AG09309 (cell line): ENCODE measurements at regions not wholly inside any gene's neighbourhood (a gene's known extent, or its start where the extent isn't known, plus 50 kb on each side); places are given as distances from the start of the nearest gene placed in this dataset.

Experiments used
- DNase-seq: peaks from one replicate; pipeline ENCODE4 v3.0.0-alpha.2; 2010; ENCODE audit warnings: low read depth
- H3K4me3 ChIP-seq: 2 replicates; pipeline ENCODE4 v1.5.1; 2011; ENCODE audit warnings: mild to moderate bottlenecking, low read depth, low read length, moderate library complexity; ENCODE audit not compliant: control insufficient read depth
- TF ChIP-seq, protein P1 (sequence below): IDR thresholded peaks from 2 replicates; pipeline ENCODE4 v1.5.1; 2011; ENCODE audit warnings: mild to moderate bottlenecking, low read depth, low read length, inconsistent platforms; ENCODE audit not compliant: insufficient read depth, control insufficient read depth; ENCODE audit errors: missing control alignments

DNA sequence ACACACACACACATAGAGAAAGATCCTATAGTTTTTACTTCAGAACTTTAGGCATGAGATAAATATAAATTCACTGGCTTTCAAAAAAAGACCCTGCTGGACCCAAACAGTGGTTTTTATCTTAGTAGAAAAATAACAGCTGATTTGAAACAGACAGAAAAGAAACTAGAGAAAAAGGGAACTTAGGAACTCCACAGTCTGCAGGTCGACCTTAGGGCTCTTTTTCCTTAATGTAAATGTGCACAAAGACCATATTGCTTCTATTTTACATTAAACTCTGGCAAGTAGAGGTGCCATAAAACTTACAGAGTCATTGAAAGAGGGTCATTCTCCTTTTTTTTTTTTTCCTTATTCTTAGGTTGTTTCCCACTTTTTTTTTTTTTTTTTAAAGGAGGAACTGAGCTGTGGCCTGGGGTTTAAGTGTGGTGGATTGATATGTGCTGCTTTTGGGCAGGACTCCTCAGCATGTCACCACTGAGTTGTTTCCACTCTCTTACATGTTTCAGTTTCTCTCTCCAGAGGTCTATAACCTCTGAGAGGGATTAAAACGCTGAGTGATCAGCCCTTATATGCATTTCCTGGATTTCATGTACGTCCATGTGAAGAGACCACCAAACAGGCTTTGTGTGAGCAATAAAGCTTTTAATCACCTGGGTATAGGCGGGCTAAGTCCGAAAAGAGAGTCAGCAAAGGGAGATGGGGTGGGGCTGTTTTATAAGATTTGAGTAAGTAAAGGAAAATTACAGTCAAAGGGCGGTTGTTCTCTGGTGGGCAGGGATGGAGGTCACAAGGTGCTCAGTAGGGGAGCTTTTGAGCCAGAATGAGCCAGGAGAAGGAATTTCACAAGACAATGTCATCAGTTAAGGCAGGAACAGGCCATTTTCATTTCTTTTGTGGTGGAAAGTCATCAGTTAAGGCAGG, 70.8 kb upstream of the PACRGL start:
- TF ChIP-seq, protein P1, sequence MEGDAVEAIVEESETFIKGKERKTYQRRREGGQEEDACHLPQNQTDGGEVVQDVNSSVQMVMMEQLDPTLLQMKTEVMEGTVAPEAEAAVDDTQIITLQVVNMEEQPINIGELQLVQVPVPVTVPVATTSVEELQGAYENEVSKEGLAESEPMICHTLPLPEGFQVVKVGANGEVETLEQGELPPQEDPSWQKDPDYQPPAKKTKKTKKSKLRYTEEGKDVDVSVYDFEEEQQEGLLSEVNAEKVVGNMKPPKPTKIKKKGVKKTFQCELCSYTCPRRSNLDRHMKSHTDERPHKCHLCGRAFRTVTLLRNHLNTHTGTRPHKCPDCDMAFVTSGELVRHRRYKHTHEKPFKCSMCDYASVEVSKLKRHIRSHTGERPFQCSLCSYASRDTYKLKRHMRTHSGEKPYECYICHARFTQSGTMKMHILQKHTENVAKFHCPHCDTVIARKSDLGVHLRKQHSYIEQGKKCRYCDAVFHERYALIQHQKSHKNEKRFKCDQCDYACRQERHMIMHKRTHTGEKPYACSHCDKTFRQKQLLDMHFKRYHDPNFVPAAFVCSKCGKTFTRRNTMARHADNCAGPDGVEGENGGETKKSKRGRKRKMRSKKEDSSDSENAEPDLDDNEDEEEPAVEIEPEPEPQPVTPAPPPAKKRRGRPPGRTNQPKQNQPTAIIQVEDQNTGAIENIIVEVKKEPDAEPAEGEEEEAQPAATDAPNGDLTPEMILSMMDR: no peak
- no peak for DNase-seq
- H3K4me3 ChIP-seq: no peak overlapping the region

DNA sequence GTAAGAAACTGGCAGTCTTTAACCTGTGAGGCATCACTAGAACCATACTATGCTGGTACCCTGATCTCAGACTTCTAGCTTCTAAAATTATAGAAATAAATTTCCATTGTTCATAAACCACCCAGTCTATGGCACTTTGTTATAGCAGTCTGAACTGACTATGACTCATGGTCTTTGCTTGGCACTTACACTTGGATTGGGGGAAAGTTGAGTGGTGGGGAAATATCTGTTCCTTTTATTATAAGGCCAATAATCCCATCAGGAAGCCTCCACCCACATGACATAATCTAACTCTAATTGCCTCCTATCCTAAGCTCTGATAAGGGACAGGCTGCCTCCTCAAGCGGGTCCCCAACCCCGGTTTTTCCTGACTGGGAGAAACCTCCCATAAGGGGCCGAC, 61.4 kb upstream of the PACRGL start:
- no peak for DNase-seq
- TF ChIP-seq, protein P1: no peak
- no peak overlapping the region for H3K4me3 ChIP-seq

DNA sequence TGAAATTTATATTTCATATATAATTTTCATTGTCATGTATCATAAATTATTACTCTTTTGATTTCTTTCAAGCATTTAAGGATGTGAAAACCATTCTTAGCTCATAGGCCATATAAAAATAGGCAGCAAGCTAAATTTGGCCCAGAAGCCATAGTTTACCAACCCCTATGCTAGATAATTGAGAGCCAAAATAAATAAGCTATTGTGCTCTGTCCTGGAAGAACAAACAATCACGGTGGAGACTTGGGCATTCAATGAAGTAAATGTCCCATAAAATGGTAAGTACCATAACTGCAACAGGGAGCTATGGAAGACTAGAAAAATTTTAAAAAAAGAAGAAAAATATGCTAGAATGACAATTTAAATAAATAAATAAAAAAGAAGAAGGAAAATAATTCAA, 60.9 kb upstream of the PACRGL start:
- no peak overlapping the region for H3K4me3 ChIP-seq
- TF ChIP-seq, protein P1: no peak
- DNase-seq: no peak

DNA sequence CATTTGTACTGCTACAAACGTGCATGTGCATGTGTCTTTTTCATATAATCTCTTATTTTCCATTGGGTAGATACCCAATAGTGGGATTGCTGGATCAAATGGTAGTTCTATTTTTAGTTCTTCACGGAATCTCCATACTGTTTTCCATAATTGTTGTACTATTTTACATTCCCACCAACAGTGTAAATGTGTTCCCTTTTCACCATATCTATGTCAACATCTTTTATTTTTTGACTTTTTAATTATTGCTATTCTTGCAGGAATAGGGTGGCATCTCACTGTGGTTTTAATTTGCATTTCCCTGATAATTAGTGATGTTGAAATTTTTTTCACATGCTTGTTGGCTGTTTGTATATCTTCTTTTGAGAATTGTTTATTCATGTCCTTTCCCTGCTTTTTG, 59.3 kb upstream of the PACRGL start:
- H3K4me3 ChIP-seq: no peak overlapping the region
- TF ChIP-seq, protein P1: no peak
- DNase-seq: no peak

DNA sequence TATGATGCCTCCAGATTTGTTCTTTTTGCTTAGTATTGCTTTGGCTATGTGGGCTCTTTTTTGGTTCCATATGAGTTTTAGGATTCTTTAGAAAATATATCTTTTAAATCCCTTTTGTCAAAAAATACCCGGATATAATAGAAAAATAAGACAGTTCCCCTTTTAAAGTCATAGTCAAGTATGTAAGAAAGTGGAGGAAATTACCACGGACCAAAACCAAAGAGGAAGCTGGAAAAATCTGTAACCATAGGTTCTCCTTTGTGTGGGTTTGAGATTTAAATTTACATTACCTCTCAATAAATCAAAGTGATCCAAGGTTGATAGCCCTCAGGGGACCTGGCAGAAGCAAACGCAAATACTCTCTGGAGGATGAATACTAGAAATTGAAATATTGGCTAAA, 58.3 kb upstream of the PACRGL start:
- no peak for DNase-seq
- H3K4me3 ChIP-seq: no peak overlapping the region
- TF ChIP-seq, protein P1: no peak

DNA sequence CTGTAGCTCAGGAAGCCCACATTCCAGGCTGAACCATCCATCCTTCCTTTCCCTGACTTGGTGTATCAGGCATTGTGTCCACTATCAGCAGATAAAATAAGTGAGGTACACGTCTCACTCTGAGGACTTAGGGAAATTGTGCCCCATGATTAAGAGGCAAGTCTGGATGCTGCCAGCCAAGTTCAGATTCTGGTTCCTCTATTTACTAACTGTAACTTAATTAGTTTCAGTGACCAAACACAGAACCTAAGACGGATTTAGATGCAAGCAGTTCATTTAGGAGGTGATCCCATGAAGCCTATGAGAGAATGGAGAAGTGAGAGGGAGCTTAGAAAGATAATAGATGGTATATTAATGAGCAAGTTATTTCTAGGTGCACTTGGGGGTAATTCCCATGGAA, 56.6 kb upstream of the PACRGL start:
- TF ChIP-seq, protein P1: no peak
- no peak overlapping the region for H3K4me3 ChIP-seq
- no peak for DNase-seq
